HEK293 (cell line): ENCODE measurements at regions not wholly inside any gene's neighbourhood (a gene's known extent, or its start where the extent isn't known, plus 50 kb on each side); places are given as distances from the start of the nearest gene placed in this dataset.

Source experiments
- CTCF ChIA-PET: fragments of 350-600 bp; formaldehyde crosslinking; extraction: SDS; loops from one replicate; lab custom pipeline; 2021; ENCODE audit warnings: antibody characterized with exemption; lab: Yijun Ruan, JAX
- POLR2A ChIA-PET: fragments of 300-600 bp; formaldehyde crosslinking; extraction: SDS; loops from one replicate; lab custom pipeline; 2020; ENCODE audit warnings: antibody characterized with exemption, inconsistent platforms; lab: Yijun Ruan, JAX
- H3K27ac ChIP-seq: fragments of 200-500 bp; sonication (Bioruptor generic); 2 replicates; pipeline ENCODE4 v1.5.1; 2014; ENCODE audit warnings: low read depth, low read length, control low read depth, inconsistent platforms; ENCODE audit errors: extremely low read depth
- H3K36me3 ChIP-seq, 2 experiments: fragments of 200-500 bp in 1 of 2; sonication (Bioruptor generic) in 1 of 2; 1 replicate in 1 of 2; 2 replicates in 1 of 2; pipeline ENCODE4 v1.5.1; 2014 to 2017; ENCODE audit warnings: inconsistent platforms in 2 of 2, low read length in 2 of 2; ENCODE audit not compliant: control insufficient read depth in 2 of 2, insufficient read depth in 1 of 2
- H3K4me1 ChIP-seq: fragments of 200-500 bp; sonication (Bioruptor generic); 2 replicates; pipeline ENCODE4 v1.5.1; 2014; ENCODE audit warnings: mild to moderate bottlenecking, low read length, inconsistent platforms; ENCODE audit not compliant: control insufficient read depth, insufficient read depth
- H3K4me3 ChIP-seq: 2 replicates; pipeline ENCODE4 v1.5.1; 2011; ENCODE audit warnings: low read depth, mild to moderate bottlenecking, control low read depth, low read length, moderate library complexity
- H3K9me3 ChIP-seq: fragments of 200-500 bp; sonication (Bioruptor generic); 2 replicates; pipeline ENCODE4 v1.5.1; 2014; ENCODE audit warnings: low read depth, low read length, inconsistent platforms; ENCODE audit not compliant: control insufficient read depth, insufficient read depth
- FEZF1 ChIP-seq: fragments of 450-650 bp; formaldehyde crosslinking; IDR thresholded peaks from 2 replicates; pipeline ENCODE4 v1.5.1; 2016; ENCODE audit warnings: missing biosample characterization, missing genetic modification characterization
- HOXC10 ChIP-seq: sonication (generic); formaldehyde crosslinking; IDR thresholded peaks from 2 replicates; pipeline ENCODE4 v1.8.1; 2023; ENCODE audit warnings: mild to moderate bottlenecking, missing genetic modification reagents
- HOXD13 ChIP-seq: sonication (generic); formaldehyde crosslinking; IDR thresholded peaks from 2 replicates; pipeline ENCODE4 v1.8.0; 2022; ENCODE audit warnings: missing genetic modification reagents, borderline replicate concordance
- KLF10 ChIP-seq: fragments of 450-650 bp; IDR thresholded peaks from 2 replicates; pipeline ENCODE4 v1.5.1; 2018; ENCODE audit warnings: missing biosample characterization, mild to moderate bottlenecking, missing genetic modification characterization
- KLF9 ChIP-seq: fragments of 450-650 bp; formaldehyde crosslinking; IDR thresholded peaks from 2 replicates; pipeline ENCODE4 v1.5.1; 2016; ENCODE audit warnings: missing biosample characterization, missing genetic modification characterization, low read depth
- PRDM4 ChIP-seq: fragments of 450-650 bp; formaldehyde crosslinking; IDR thresholded peaks from 2 replicates; pipeline ENCODE4 v1.5.1; 2017; ENCODE audit warnings: missing biosample characterization, missing genetic modification characterization
- RBAK ChIP-seq: fragments of 450-650 bp; formaldehyde crosslinking; IDR thresholded peaks from 2 replicates; pipeline ENCODE4 v1.5.1; 2016; ENCODE audit warnings: missing biosample characterization, missing genetic modification characterization
- ZBTB49 ChIP-seq: fragments of 450-650 bp; formaldehyde crosslinking; IDR thresholded peaks from 2 replicates; pipeline ENCODE4 v1.5.1; 2016; ENCODE audit warnings: missing biosample characterization, missing genetic modification characterization, low read depth
- ZNF114 ChIP-seq: fragments of 450-650 bp; formaldehyde crosslinking; IDR thresholded peaks from 2 replicates; pipeline ENCODE4 v1.5.0; 2017; ENCODE audit warnings: missing biosample characterization, missing genetic modification characterization
- ZNF146 ChIP-seq: fragments of 450-650 bp; formaldehyde crosslinking; IDR thresholded peaks from 2 replicates; pipeline ENCODE4 v1.5.1; 2016; ENCODE audit warnings: missing biosample characterization, missing genetic modification characterization
- ZNF175 ChIP-seq: fragments of 450-650 bp; formaldehyde crosslinking; IDR thresholded peaks from 2 replicates; pipeline ENCODE4 v1.5.1; 2016; ENCODE audit warnings: missing biosample characterization, missing genetic modification characterization
- ZNF184 ChIP-seq: fragments of 450-650 bp; IDR thresholded peaks from 2 replicates; pipeline ENCODE4 v1.5.1; 2018; ENCODE audit warnings: missing biosample characterization, mild to moderate bottlenecking, missing genetic modification characterization
- ZNF2 ChIP-seq: fragments of 450-650 bp; formaldehyde crosslinking; IDR thresholded peaks from 2 replicates; pipeline ENCODE4 v1.5.1; 2016; ENCODE audit warnings: missing biosample characterization, missing genetic modification characterization
- ZNF292 ChIP-seq: fragments of 450-650 bp; formaldehyde crosslinking; IDR thresholded peaks from 2 replicates; pipeline ENCODE4 v1.5.1; 2016; ENCODE audit warnings: low read depth, missing biosample characterization, missing genetic modification characterization, borderline replicate concordance
- ZNF362 ChIP-seq: fragments of 450-650 bp; formaldehyde crosslinking; IDR thresholded peaks from 2 replicates; pipeline ENCODE4 v1.5.1; 2016; ENCODE audit warnings: missing biosample characterization, missing genetic modification characterization
- ZNF391 ChIP-seq: fragments of 450-650 bp; formaldehyde crosslinking; IDR thresholded peaks from 2 replicates; pipeline ENCODE4 v1.5.1; 2016; ENCODE audit warnings: low read depth, missing biosample characterization, missing genetic modification characterization, borderline replicate concordance
- ZNF416 ChIP-seq: fragments of 450-650 bp; formaldehyde crosslinking; IDR thresholded peaks from 2 replicates; pipeline ENCODE4 v1.5.1; 2016; ENCODE audit warnings: missing biosample characterization, missing genetic modification characterization
- ZNF473 ChIP-seq: fragments of 450-650 bp; formaldehyde crosslinking; IDR thresholded peaks from 2 replicates; pipeline ENCODE4 v1.5.1; 2017; ENCODE audit warnings: missing biosample characterization, missing genetic modification characterization
- ZNF501 ChIP-seq: fragments of 450-650 bp; formaldehyde crosslinking; IDR thresholded peaks from 2 replicates; pipeline ENCODE4 v1.5.1; 2016; ENCODE audit warnings: missing biosample characterization, missing genetic modification characterization
- ZNF514 ChIP-seq: fragments of 450-650 bp; formaldehyde crosslinking; IDR thresholded peaks from 2 replicates; pipeline ENCODE4 v1.5.1; 2016; ENCODE audit warnings: missing biosample characterization, missing genetic modification characterization
- ZNF549 ChIP-seq: fragments of 450-650 bp; IDR thresholded peaks from 2 replicates; pipeline ENCODE4 v1.5.1; 2018; ENCODE audit warnings: missing biosample characterization, missing genetic modification characterization, mild to moderate bottlenecking, inconsistent platforms, moderate library complexity
- ZNF596 ChIP-seq: fragments of 450-650 bp; IDR thresholded peaks from 2 replicates; pipeline ENCODE4 v1.5.0; 2018; ENCODE audit warnings: missing biosample characterization, mild to moderate bottlenecking, missing genetic modification characterization, moderate library complexity
- ZNF658 ChIP-seq: fragments of 450-650 bp; formaldehyde crosslinking; IDR thresholded peaks from 2 replicates; pipeline ENCODE4; 2016; ENCODE audit warnings: missing biosample characterization, missing genetic modification characterization
- ZNF664 ChIP-seq: fragments of 450-650 bp; formaldehyde crosslinking; IDR thresholded peaks from 2 replicates; pipeline ENCODE4 v1.5.1; 2016; ENCODE audit warnings: missing biosample characterization, missing genetic modification characterization
- ZNF677 ChIP-seq: fragments of 450-650 bp; IDR thresholded peaks from 2 replicates; pipeline ENCODE4 v1.5.0; 2018; ENCODE audit warnings: missing biosample characterization, mild to moderate bottlenecking, missing genetic modification characterization, moderate library complexity
- ZNF692 ChIP-seq: fragments of 450-650 bp; formaldehyde crosslinking; IDR thresholded peaks from 2 replicates; pipeline ENCODE4 v1.5.1; 2016; ENCODE audit warnings: missing biosample characterization, missing genetic modification characterization
- ZNF701 ChIP-seq: fragments of 450-650 bp; formaldehyde crosslinking; IDR thresholded peaks from 2 replicates; pipeline ENCODE4 v1.5.1; 2016; ENCODE audit warnings: missing biosample characterization, missing genetic modification characterization
- ZNF768 ChIP-seq: fragments of 450-650 bp; formaldehyde crosslinking; IDR thresholded peaks from 2 replicates; pipeline ENCODE4 v1.5.1; 2018; ENCODE audit warnings: missing biosample characterization, mild to moderate bottlenecking, missing genetic modification characterization

- POLR2A ChIA-PET: no interaction called here
- Histone ChIP-seq H3K4me1 (no peaks in the 10 kb centered on the region), H3K4me3 (no peak overlapping the region), H3K27ac (no peak overlapping the region), H3K36me3 (no peaks in the 10 kb centered on the region), H3K9me3 (no peaks in the 10 kb centered on the region)
- CTCF ChIA-PET: no interaction called here
- no peak for TF ChIP-seq ZNF658
- TF ChIP-seq HOXC10 (CRISPR knock-in tag): no peak
- no peak for TF ChIP-seq ZNF114 (tag by site-specific recombination)
- TF ChIP-seq ZNF514 (tag by site-specific recombination): no peak
- TF ChIP-seq ZNF175 (tag by site-specific recombination): no peak
- TF ChIP-seq KLF9 (tag by site-specific recombination): no peak
- TF ChIP-seq ZNF146 (tag by site-specific recombination): no peak
- no peak for TF ChIP-seq HOXD13
Observed at GRCh38 chr18:38368246-38368645, 802.6 kb upstream of the CELF4 start.

GRCh38 chr18:38367473-38367872, 801.9 kb upstream of the CELF4 start:
- TF ChIP-seq ZNF416 (tag by site-specific recombination): no peak
- no peak for TF ChIP-seq ZNF362 (tag by site-specific recombination)
- TF ChIP-seq ZNF701: no peak
- TF ChIP-seq FEZF1 (tag by site-specific recombination): no peak
- TF ChIP-seq ZNF596 (tag by site-specific recombination): no peak
- no peak for TF ChIP-seq ZNF768 (tag by site-specific recombination)
- TF ChIP-seq ZNF549 (tag by site-specific recombination): no peak
- no peak for TF ChIP-seq ZNF677 (tag by site-specific recombination)
- no peak for TF ChIP-seq ZNF292 (tag by site-specific recombination)
- TF ChIP-seq ZNF473 (tag by site-specific recombination): no peak
- no peak for TF ChIP-seq ZNF2 (tag by site-specific recombination)
- no peak for TF ChIP-seq KLF9 (tag by site-specific recombination)
- no peak for TF ChIP-seq ZNF692 (tag by site-specific recombination)
- no peak for TF ChIP-seq RBAK (tag by site-specific recombination)
- no peak overlapping the region for H3K27ac ChIP-seq
- CTCF ChIA-PET: interaction anchor here (0.6 kb wide), 1 partner anchor 1675 kb away, joined by 6 read pairs; no protein-coding TSS in a partner anchor
- POLR2A ChIA-PET: no interaction called here
- no peak overlapping the region for H3K4me3 ChIP-seq
- H3K4me1 ChIP-seq: no peaks in the 10 kb centered on the region
- no peaks in the 10 kb centered on the region for H3K9me3 ChIP-seq
- H3K36me3 ChIP-seq: no peaks in the 10 kb centered on the region

GRCh38 chr18:38362286-38362792, 796.7 kb upstream of the CELF4 start:
- Histone ChIP-seq H3K36me3 (no peaks in the 10 kb centered on the region), H3K9me3 (no peaks in the 10 kb centered on the region), H3K4me3 (no peak overlapping the region), H3K27ac (no peak overlapping the region), H3K4me1 (no peaks in the 10 kb centered on the region)
- ChIA-PET POLR2A (no interaction called here), CTCF (no interaction called here)
- no peak for TF ChIP-seq PRDM4 (tag by site-specific recombination)
- no peak for TF ChIP-seq ZNF664 (tag by site-specific recombination)
- TF ChIP-seq KLF10: no peak
- TF ChIP-seq ZNF391 (tag by site-specific recombination): no peak
- TF ChIP-seq ZNF184 (tag by site-specific recombination): no peak
- TF ChIP-seq ZNF501 (tag by site-specific recombination): no peak
- TF ChIP-seq ZBTB49 (tag by site-specific recombination): no peak
